ENCODE measurements at regions not wholly inside any gene's neighbourhood (a gene's known extent, or its start where the extent isn't known, plus 50 kb on each side); places are given as distances from the start of the nearest gene placed in this dataset.
"Not testable (repeated sequence)": the region's sequence is repeated elsewhere in the genome, so short reads cannot be mapped to it uniquely, and the experiment has no call there.

GRCh38 chr6:67976486-67976885, 658.6 kb upstream of the ADGRB3 start:
- H3K9me3 ChIP-seq (ENCODE audit: control insufficient read depth in 2 of 2, low read length in 2 of 2), result no peaks in the 10 kb centered on the region
- H3K36me3 ChIP-seq (ENCODE audit: control insufficient read depth in 2 of 2, insufficient read depth in 2 of 2, low read length in 2 of 2), result no peaks in the 10 kb centered on the region
- H3K27me3 ChIP-seq (ENCODE audit: control insufficient read depth in 1 of 2, insufficient read depth in 2 of 2, low read length in 2 of 2), result no peaks in the 10 kb centered on the region
- H3K9ac ChIP-seq (ENCODE audit: low read length in 2 of 2), result no peak overlapping the region
- no peak overlapping the region for H3K4me3 ChIP-seq (ENCODE audit: low read length in 2 of 2)
- no peaks in the 10 kb centered on the region for H3K4me1 ChIP-seq (ENCODE audit: control insufficient read depth, insufficient read depth, low read length)
- H3K27ac ChIP-seq (ENCODE audit: low read length), result no peak overlapping the region

- H3K4me1 ChIP-seq (ENCODE audit: control insufficient read depth, insufficient read depth, low read length), result no peaks in the 10 kb centered on the region
- no peaks in the 10 kb centered on the region for H3K36me3 ChIP-seq (ENCODE audit: control insufficient read depth in 2 of 2, insufficient read depth in 2 of 2, low read length in 2 of 2)
- H3K27ac ChIP-seq (ENCODE audit: low read length), result no peak overlapping the region
- H3K4me3 ChIP-seq (ENCODE audit: low read length in 2 of 2), result no peak overlapping the region
- no peaks in the 10 kb centered on the region for H3K9me3 ChIP-seq (ENCODE audit: control insufficient read depth in 2 of 2, low read length in 2 of 2)
- no peaks in the 10 kb centered on the region for H3K27me3 ChIP-seq (ENCODE audit: control insufficient read depth in 1 of 2, insufficient read depth in 2 of 2, low read length in 2 of 2)
- H3K9ac ChIP-seq (ENCODE audit: low read length in 2 of 2), result no peak overlapping the region
Observed at GRCh38 chr6:67974931-67975330, 660.2 kb upstream of the ADGRB3 start.

GRCh38 chr6:67971812-67972211, 663.3 kb upstream of the ADGRB3 start:
- Histone ChIP-seq H3K27me3 (ENCODE audit: control insufficient read depth in 1 of 2, insufficient read depth in 2 of 2, low read length in 2 of 2) (no peaks in the 10 kb centered on the region), H3K36me3 (ENCODE audit: control insufficient read depth in 2 of 2, insufficient read depth in 2 of 2, low read length in 2 of 2) (no peaks in the 10 kb centered on the region), H3K4me3 (ENCODE audit: low read length in 2 of 2) (no peak overlapping the region), H3K27ac (ENCODE audit: low read length) (no peak overlapping the region), H3K9me3 (ENCODE audit: control insufficient read depth in 2 of 2, low read length in 2 of 2) (no peaks in the 10 kb centered on the region), H3K4me1 (ENCODE audit: control insufficient read depth, insufficient read depth, low read length) (no peaks in the 10 kb centered on the region), H3K9ac (ENCODE audit: low read length in 2 of 2) (no peak overlapping the region)

DNA sequence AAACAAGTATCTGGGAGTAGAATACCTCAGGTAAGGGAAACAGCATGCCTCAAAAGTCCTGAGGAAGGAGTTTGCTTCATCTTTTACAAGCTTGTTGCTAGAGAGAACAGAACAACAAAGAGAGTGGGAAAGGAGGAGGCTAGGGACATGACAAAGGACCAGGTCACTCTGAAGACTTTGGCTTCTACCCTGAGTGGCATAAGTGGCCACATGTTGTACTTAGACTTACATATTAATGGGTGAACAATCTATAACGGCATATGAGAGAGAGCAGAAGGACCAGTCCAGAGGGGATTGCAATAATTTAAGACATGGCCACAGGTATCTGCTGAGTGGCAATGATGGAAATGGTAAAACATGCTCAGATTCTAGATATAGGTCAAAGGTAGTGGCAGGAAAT, 668.3 kb upstream of the ADGRB3 start:
- Histone ChIP-seq H3K4me3 (ENCODE audit: low read length in 2 of 2) (no peak overlapping the region), H3K4me1 (ENCODE audit: control insufficient read depth, insufficient read depth, low read length) (no peaks in the 10 kb centered on the region), H3K27ac (ENCODE audit: low read length) (no peak overlapping the region), H3K9me3 (ENCODE audit: control insufficient read depth in 2 of 2, low read length in 2 of 2) (no peaks in the 10 kb centered on the region), H3K36me3 (ENCODE audit: control insufficient read depth in 2 of 2, insufficient read depth in 2 of 2, low read length in 2 of 2) (no peaks in the 10 kb centered on the region), H3K27me3 (ENCODE audit: control insufficient read depth in 1 of 2, insufficient read depth in 2 of 2, low read length in 2 of 2) (no peaks in the 10 kb centered on the region), H3K9ac (ENCODE audit: low read length in 2 of 2) (no peak overlapping the region)

- H3K36me3 ChIP-seq (ENCODE audit: control insufficient read depth in 2 of 2, insufficient read depth in 2 of 2, low read length in 2 of 2), result no peaks in the 10 kb centered on the region
- H3K4me1 ChIP-seq (ENCODE audit: control insufficient read depth, insufficient read depth, low read length), result no peaks in the 10 kb centered on the region
- no peaks in the 10 kb centered on the region for H3K27me3 ChIP-seq (ENCODE audit: control insufficient read depth in 1 of 2, insufficient read depth in 2 of 2, low read length in 2 of 2)
- no peak overlapping the region for H3K27ac ChIP-seq (ENCODE audit: low read length)
- H3K9ac ChIP-seq (ENCODE audit: low read length in 2 of 2), result no peak overlapping the region
- H3K4me3 ChIP-seq (ENCODE audit: low read length in 2 of 2), result no peak overlapping the region
- no peaks in the 10 kb centered on the region for H3K9me3 ChIP-seq (ENCODE audit: control insufficient read depth in 2 of 2, low read length in 2 of 2)
Observed at GRCh38 chr6:67956352-67956751, 678.7 kb upstream of the ADGRB3 start.

DNA sequence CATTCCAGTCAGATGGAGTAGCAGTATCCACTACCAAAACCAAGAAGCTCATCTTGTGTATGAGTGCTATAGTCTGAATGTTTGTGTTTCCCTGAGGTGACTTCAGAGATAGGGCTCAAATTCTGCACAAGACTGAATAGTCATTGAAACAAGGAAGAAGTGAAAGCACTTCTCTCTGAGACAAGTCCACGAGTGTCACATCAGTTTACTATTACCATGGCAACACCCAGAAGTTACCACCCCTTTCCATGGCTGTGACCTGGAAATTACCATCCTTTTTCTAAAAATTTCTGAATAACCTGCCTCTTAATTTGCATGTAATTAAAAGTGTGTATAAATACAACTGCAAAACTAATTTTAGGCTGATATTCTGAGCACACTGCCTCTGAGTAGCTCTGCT, 682.1 kb upstream of the ADGRB3 start:
- no peaks in the 10 kb centered on the region for H3K27me3 ChIP-seq (ENCODE audit: control insufficient read depth in 1 of 2, insufficient read depth in 2 of 2, low read length in 2 of 2)
- H3K27ac ChIP-seq (ENCODE audit: low read length), result no peak overlapping the region
- no peaks in the 10 kb centered on the region for H3K4me1 ChIP-seq (ENCODE audit: control insufficient read depth, insufficient read depth, low read length)
- H3K4me3 ChIP-seq (ENCODE audit: low read length in 2 of 2), result no peak overlapping the region
- no peak overlapping the region for H3K9ac ChIP-seq (ENCODE audit: low read length in 2 of 2)
- no peaks in the 10 kb centered on the region for H3K36me3 ChIP-seq (ENCODE audit: control insufficient read depth in 2 of 2, insufficient read depth in 2 of 2, low read length in 2 of 2)
- no peaks in the 10 kb centered on the region for H3K9me3 ChIP-seq (ENCODE audit: control insufficient read depth in 2 of 2, low read length in 2 of 2)

- no peaks in the 10 kb centered on the region for H3K27me3 ChIP-seq (ENCODE audit: control insufficient read depth in 1 of 2, insufficient read depth in 2 of 2, low read length in 2 of 2)
- H3K27ac ChIP-seq (ENCODE audit: low read length), result no peak overlapping the region
Observed at GRCh38 chr6:67952121-67952520, 683.0 kb upstream of the ADGRB3 start.

DNA sequence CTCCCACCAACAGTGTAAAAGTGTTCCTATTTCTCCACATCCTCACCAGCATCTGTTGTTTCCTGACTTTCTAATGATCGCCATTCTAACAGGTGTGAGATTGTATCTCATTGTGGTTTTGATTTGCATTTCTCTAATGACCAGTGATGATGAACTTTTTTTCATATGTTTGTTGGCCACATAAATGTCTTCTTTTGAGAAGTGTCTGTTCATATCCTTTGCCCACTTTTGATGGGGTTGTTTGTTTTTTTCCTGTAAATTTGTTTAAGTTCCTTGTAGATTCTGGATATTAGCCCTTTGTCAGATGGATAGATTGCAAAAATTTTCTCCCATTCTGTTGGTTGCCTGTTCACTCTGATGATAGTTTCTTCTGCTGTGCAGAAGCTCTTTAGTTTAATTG, 687.3 kb upstream of the ADGRB3 start:
- not testable (repeated sequence) for H3K4me1 ChIP-seq (ENCODE audit: control insufficient read depth, insufficient read depth, low read length); H3K9me3 ChIP-seq (ENCODE audit: control insufficient read depth in 2 of 2, low read length in 2 of 2); H3K4me3 ChIP-seq (ENCODE audit: low read length in 2 of 2); H3K9ac ChIP-seq (ENCODE audit: low read length in 2 of 2); H3K27me3 ChIP-seq (ENCODE audit: control insufficient read depth in 1 of 2, insufficient read depth in 2 of 2, low read length in 2 of 2); H3K27ac ChIP-seq (ENCODE audit: low read length); H3K36me3 ChIP-seq (ENCODE audit: control insufficient read depth in 2 of 2, insufficient read depth in 2 of 2, low read length in 2 of 2)

More at GRCh38 chr6:67952121-67952520, 683.0 kb upstream of the ADGRB3 start:
- H3K9ac ChIP-seq (ENCODE audit: low read length in 2 of 2), result no peak overlapping the region
- no peaks in the 10 kb centered on the region for H3K36me3 ChIP-seq (ENCODE audit: control insufficient read depth in 2 of 2, insufficient read depth in 2 of 2, low read length in 2 of 2)
- H3K4me1 ChIP-seq (ENCODE audit: control insufficient read depth, insufficient read depth, low read length), result no peaks in the 10 kb centered on the region
- H3K4me3 ChIP-seq (ENCODE audit: low read length in 2 of 2), result no peak overlapping the region
- H3K9me3 ChIP-seq (ENCODE audit: control insufficient read depth in 2 of 2, low read length in 2 of 2), result no peaks in the 10 kb centered on the region

DNA sequence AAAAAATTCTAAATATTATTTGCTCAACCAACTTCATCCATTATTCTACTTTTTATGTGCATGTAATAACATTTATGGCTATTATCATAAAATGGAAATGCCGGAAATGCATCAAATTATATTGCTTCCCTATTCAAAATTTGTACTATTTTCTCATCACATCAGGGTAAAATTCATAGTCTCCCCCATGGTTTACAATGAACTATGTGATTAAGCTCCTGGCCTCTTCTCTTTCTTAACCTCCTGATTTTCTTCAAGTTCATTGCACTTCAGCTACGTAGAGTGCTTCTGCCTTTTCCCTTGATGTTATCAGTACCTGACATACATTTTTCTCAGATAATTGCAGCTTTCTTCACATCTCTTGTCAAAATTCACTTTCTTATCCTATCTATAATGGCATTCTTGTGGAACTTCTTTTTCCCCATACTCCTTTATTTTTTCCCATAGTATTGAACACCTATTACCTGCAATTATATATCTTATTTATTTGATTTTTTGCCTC, 699.1 kb upstream of the ADGRB3 start:
- no peaks in the 10 kb centered on the region for H3K4me1 ChIP-seq (ENCODE audit: control insufficient read depth, insufficient read depth, low read length)
- H3K27me3 ChIP-seq (ENCODE audit: control insufficient read depth in 1 of 2, insufficient read depth in 2 of 2, low read length in 2 of 2), result no peaks in the 10 kb centered on the region
- no peak overlapping the region for H3K9ac ChIP-seq (ENCODE audit: low read length in 2 of 2)

DNA sequence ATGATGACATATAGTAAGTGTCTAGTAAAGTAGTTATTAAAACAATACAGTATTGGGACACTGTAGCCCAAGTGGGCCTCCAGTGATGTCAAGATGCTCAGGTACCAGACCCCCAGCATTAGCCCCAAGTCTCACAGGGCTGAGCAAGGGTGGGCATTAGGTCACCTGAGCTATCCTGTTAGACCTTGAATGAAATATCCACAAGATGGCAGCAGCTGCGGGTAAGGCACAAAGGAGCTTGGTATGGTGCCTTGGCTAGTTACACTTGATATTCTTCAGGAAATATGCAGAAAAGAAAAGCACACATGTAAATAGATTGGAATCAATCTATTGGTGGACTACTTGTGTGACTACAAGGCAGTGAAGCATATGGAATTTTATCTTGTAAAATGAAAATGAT, 701.8 kb upstream of the ADGRB3 start:
- Histone ChIP-seq H3K9ac (ENCODE audit: low read length in 2 of 2) (no peak overlapping the region), H3K27me3 (ENCODE audit: control insufficient read depth in 1 of 2, insufficient read depth in 2 of 2, low read length in 2 of 2) (no peaks in the 10 kb centered on the region), H3K9me3 (ENCODE audit: control insufficient read depth in 2 of 2, low read length in 2 of 2) (no peaks in the 10 kb centered on the region), H3K4me1 (ENCODE audit: control insufficient read depth, insufficient read depth, low read length) (no peaks in the 10 kb centered on the region), H3K36me3 (ENCODE audit: control insufficient read depth in 2 of 2, insufficient read depth in 2 of 2, low read length in 2 of 2) (no peaks in the 10 kb centered on the region), H3K4me3 (ENCODE audit: low read length in 2 of 2) (no peak overlapping the region), H3K27ac (ENCODE audit: low read length) (no peak overlapping the region)

More for the DNA sequence above, 699.1 kb upstream of the ADGRB3 start:
- no peak overlapping the region for H3K27ac ChIP-seq (ENCODE audit: low read length)
- H3K4me3 ChIP-seq (ENCODE audit: low read length in 2 of 2), result no peak overlapping the region
- H3K36me3 ChIP-seq (ENCODE audit: control insufficient read depth in 2 of 2, insufficient read depth in 2 of 2, low read length in 2 of 2), result no peaks in the 10 kb centered on the region
- no peaks in the 10 kb centered on the region for H3K9me3 ChIP-seq (ENCODE audit: control insufficient read depth in 2 of 2, low read length in 2 of 2)

- not testable (repeated sequence) for H3K4me1 ChIP-seq (ENCODE audit: control insufficient read depth, insufficient read depth, low read length); H3K27ac ChIP-seq (ENCODE audit: low read length); H3K9ac ChIP-seq (ENCODE audit: low read length in 2 of 2); H3K9me3 ChIP-seq (ENCODE audit: control insufficient read depth in 2 of 2, low read length in 2 of 2); H3K27me3 ChIP-seq (ENCODE audit: control insufficient read depth in 1 of 2, insufficient read depth in 2 of 2, low read length in 2 of 2); H3K36me3 ChIP-seq (ENCODE audit: control insufficient read depth in 2 of 2, insufficient read depth in 2 of 2, low read length in 2 of 2); H3K4me3 ChIP-seq (ENCODE audit: low read length in 2 of 2)
Observed at GRCh38 chr6:67922588-67922987, 712.5 kb upstream of the ADGRB3 start.
